Adrenal gland (tissue), 9 donors: ENCODE measurements at regions not wholly inside any gene's neighbourhood (a gene's known extent, or its start where the extent isn't known, plus 50 kb on each side); places are given as distances from the start of the nearest gene placed in this dataset.

Source experiments
- DNase-seq, 7 donors: peaks; one replicate each; pipeline ENCODE4 v3.0.0-alpha.2; 2019 to 2020
- H3K27ac ChIP-seq, 5 donors: fragments of 200-600 bp; sonication (generic) in 4 of 5; 1 replicate in 3 of 5; 2 replicates in 2 of 5; pipeline versions ENCODE4 v1.5.1 to v1.8.0; 2016 to 2020; ENCODE audit warnings: mild to moderate bottlenecking in 1 of 5
- H3K27me3 ChIP-seq: fragments of 200-600 bp; 2 replicates; pipeline ENCODE4 v1.8.0; 2021
- H3K36me3 ChIP-seq, 2 donors: fragments of 200-600 bp; replicated peaks in 1 of 2; 1 replicate in 1 of 2; 2 replicates in 1 of 2; pipeline versions ENCODE4 v1.5.1 to v1.8.0; 2018 to 2022
- H3K4me1 ChIP-seq, 2 donors: fragments of 200-600 bp; replicated peaks in 1 of 2; 1 replicate in 1 of 2; 2 replicates in 1 of 2; pipeline versions ENCODE4 v1.5.1 to v1.8.0; 2018 to 2021
- H3K4me3 ChIP-seq, 4 donors: fragments of 200-600 bp; sonication (generic) in 3 of 4; one replicate each; pipeline ENCODE4 v1.5.1; 2016 to 2018
- H3K9me3 ChIP-seq, 3 donors: fragments of 200-600 bp; sonication (generic) in 1 of 3; replicated peaks in 1 of 3; 1 replicate in 2 of 3; 2 replicates in 1 of 3; pipeline versions ENCODE4 v1.5.1 to v1.8.0; 2016 to 2021
- CTCF ChIP-seq, 6 experiments: fragments of 450-650 bp in 4 of 6; fragments of 200-600 bp in 2 of 6; sonication (generic) in 1 of 6; IDR thresholded peaks; 1 replicate in 5 of 6; 2 replicates in 1 of 6; pipeline versions ENCODE4 v1.5.1 to v1.8.0; 2016 to 2021; ENCODE audit warnings: antibody characterized with exemption in 6 of 6, mild to moderate bottlenecking in 2 of 6, moderate library complexity in 1 of 6
- POLR2A ChIP-seq, 2 donors: fragments of 450-650 bp; IDR thresholded peaks; one replicate each; pipeline ENCODE4 v1.6.1; 2017; ENCODE audit warnings: antibody characterized with exemption in 2 of 2, mild to moderate bottlenecking in 2 of 2, moderate library complexity in 1 of 2
- WGBS, 4 donors: extraction: QIAGEN DNeasy Blood & Tissue Kit in 2 of 4; methylation state at CpG; one replicate each; pipeline versions ENCODE4 v1.1.5 to v1.1.7; 2013 to 2017; 5-methylcytosine and 5-hydroxymethylcytosine counted together
- intact Hi-C, 2 donors: fragments of 100-400 bp; cut with DNase I; formaldehyde crosslinking; loops; one replicate each; pipeline versions ENCODE4 v1.14.1 to v1.15.0; 2022 to 2023
- donor health status: healthy with polysubstance abuse.
- donor health status: Bipolar disorder and iron deficiency.
- donor health status: DM: yes; HTN: yes; CAD: no.
- donor health status: DM: no; HTN: no; CAD: no.
- donor health status: DM: no; HTN: no; CAD: no.

GRCh38 chr6:19713411-19713810 lies 123.8 kb upstream of the ID4 start:
- Histone ChIP-seq H3K27me3 (no peaks in the 10 kb centered on the region), H3K4me1 (no peaks in the 10 kb centered on the region), H3K9me3 (no peaks in the 10 kb centered on the region), H3K36me3 (no peaks in the 10 kb centered on the region), H3K4me3 (no peak overlapping the region), H3K27ac (no peak overlapping the region)
- DNase-seq = no peak
- no peak for TF ChIP-seq CTCF (IDR thresholded peaks at IDR 0.05)
- no peak for TF ChIP-seq POLR2A (IDR thresholded peaks at IDR 0.05)
- intact Hi-C loops = no loop called here
- WGBS, 4 donors = 81 to 87% (median 83%) methylated on average over 4 of the region's 4 CpGs

GRCh38 chr6:19713984-19714383 lies 123.2 kb upstream of the ID4 start:
- no peak for DNase-seq
- Histone ChIP-seq H3K4me3 (no peak overlapping the region), H3K27ac (no peak overlapping the region), H3K36me3 (no peaks in the 10 kb centered on the region), H3K9me3 (no peaks in the 10 kb centered on the region), H3K4me1 (no peaks in the 10 kb centered on the region), H3K27me3 (no peaks in the 10 kb centered on the region)
- intact Hi-C loops = no loop called here
- no peak for TF ChIP-seq POLR2A (IDR thresholded peaks at IDR 0.05)
- no peak for TF ChIP-seq CTCF (IDR thresholded peaks at IDR 0.05)
- WGBS, 4 donors = 54 to 70% (median 66%) methylated on average over 3 of the region's 3 CpGs

- H3K27ac ChIP-seq = no peak overlapping the region
- no peaks in the 10 kb centered on the region for H3K36me3 ChIP-seq
- H3K27me3 ChIP-seq = no peaks in the 10 kb centered on the region
- no peaks in the 10 kb centered on the region for H3K9me3 ChIP-seq
- no peaks in the 10 kb centered on the region for H3K4me1 ChIP-seq
- TF ChIP-seq POLR2A (IDR thresholded peaks at IDR 0.05) = no peak
- TF ChIP-seq CTCF (IDR thresholded peaks at IDR 0.05) = no peak
- intact Hi-C loops = no loop called here
- no peak for DNase-seq
- 37 to 52% (median 48%) methylated on average over 5 of the region's 5 CpGs for WGBS, 4 donors
- no peak overlapping the region for H3K4me3 ChIP-seq
These were observed 122.6 kb upstream of the ID4 start for GRCh38 chr6:19714434-19715166.

GRCh38 chr6:19715167-19715551 lies 122.0 kb upstream of the ID4 start:
- Histone ChIP-seq H3K27me3 (no peaks in the 10 kb centered on the region), H3K9me3 (no peaks in the 10 kb centered on the region), H3K4me3 (no peak overlapping the region), H3K36me3 (no peaks in the 10 kb centered on the region), H3K4me1 (no peaks in the 10 kb centered on the region), H3K27ac (no peak overlapping the region)
- DNase-seq = no peak
- intact Hi-C loops = no loop called here
- TF ChIP-seq CTCF (IDR thresholded peaks at IDR 0.05) = no peak
